Uterus (tissue), 3 donors: ENCODE measurements at regions not wholly inside any gene's neighbourhood (a gene's known extent, or its start where the extent isn't known, plus 50 kb on each side); places are given as distances from the start of the nearest gene placed in this dataset.

Experiments used
- DNase-seq, 2 donors: peaks; one replicate each; pipeline ENCODE4 v3.0.0-alpha.2; 2019 to 2020
- H3K27ac ChIP-seq, 2 donors: fragments of 200-600 bp; sonication (generic); 1 replicate in 1 of 2; 2 replicates in 1 of 2; pipeline ENCODE4 v1.5.1; 2016 to 2018
- H3K27me3 ChIP-seq, 2 donors: fragments of 200-600 bp; sonication (generic); one replicate each; pipeline ENCODE4 v1.5.1; 2018 to 2019; ENCODE audit warnings: control low read depth in 1 of 2
- H3K36me3 ChIP-seq, 2 donors: fragments of 200-600 bp; sonication (generic); one replicate each; pipeline ENCODE4 v1.5.1; 2019; ENCODE audit warnings: control low read depth in 1 of 2
- H3K4me1 ChIP-seq, 2 donors: fragments of 200-600 bp; sonication (generic); one replicate each; pipeline ENCODE4 v1.5.1; 2018 to 2019; ENCODE audit warnings: control low read depth in 1 of 2
- H3K4me3 ChIP-seq, 2 donors: fragments of 200-600 bp; sonication (generic); 1 replicate in 1 of 2; 2 replicates in 1 of 2; pipeline ENCODE4 v1.5.1; 2018 to 2019; ENCODE audit warnings: mild to moderate bottlenecking in 1 of 2
- H3K9me3 ChIP-seq, 2 donors: fragments of 200-600 bp; sonication (generic); one replicate each; pipeline ENCODE4 v1.5.1; 2019; ENCODE audit warnings: control low read depth in 1 of 2
- POLR2A ChIP-seq, 2 donors: fragments of 450-650 bp; IDR thresholded peaks; one replicate each; pipeline ENCODE4 v1.6.1; 2016; ENCODE audit warnings: antibody characterized with exemption in 2 of 2, mild to moderate bottlenecking in 1 of 2, moderate library complexity in 1 of 2
- intact Hi-C: fragments of 100-400 bp; cut with DNase I; formaldehyde crosslinking; loops from one replicate; pipeline ENCODE4 v1.15.1; 2023; ENCODE audit warnings: low total_unique reads
- TF ChIP-seq, protein P1 (sequence below), 4 experiments: fragments of 200-600 bp in 2 of 4; fragments of 450-650 bp in 2 of 4; sonication (generic) in 2 of 4; IDR thresholded peaks; one replicate each; pipeline ENCODE4 v1.5.1; 2016 to 2019; ENCODE audit warnings: antibody characterized with exemption in 4 of 4, mild to moderate bottlenecking in 2 of 4, moderate library complexity in 1 of 4
- donor health status: DM: yes; HTN: yes; CAD: no.

DNA sequence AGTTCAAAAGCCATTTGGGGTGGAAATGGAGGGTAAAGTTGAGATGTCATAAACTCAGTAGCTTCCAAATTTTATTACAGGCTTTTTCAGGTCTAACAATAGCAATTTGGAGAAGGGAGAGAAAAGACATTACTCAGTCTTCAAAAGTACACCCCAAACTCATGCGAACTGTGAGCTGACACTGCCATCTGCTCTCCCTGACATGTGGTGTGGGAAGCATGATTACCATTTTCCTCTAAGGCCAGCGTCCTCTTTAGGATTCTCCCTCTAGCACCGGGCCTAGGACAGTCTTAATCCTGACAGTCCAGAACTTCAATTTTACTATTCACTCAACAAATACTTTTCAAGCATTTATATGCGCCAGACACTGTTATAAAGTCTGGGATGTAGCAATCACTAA is 536.0 kb upstream of the JARID2 start:
- DNase-seq, result no peak
- H3K27me3 ChIP-seq, result no peaks in the 10 kb centered on the region
- TF ChIP-seq POLR2A (IDR thresholded peaks at IDR 0.05), result no peak
- TF ChIP-seq, protein P1, sequence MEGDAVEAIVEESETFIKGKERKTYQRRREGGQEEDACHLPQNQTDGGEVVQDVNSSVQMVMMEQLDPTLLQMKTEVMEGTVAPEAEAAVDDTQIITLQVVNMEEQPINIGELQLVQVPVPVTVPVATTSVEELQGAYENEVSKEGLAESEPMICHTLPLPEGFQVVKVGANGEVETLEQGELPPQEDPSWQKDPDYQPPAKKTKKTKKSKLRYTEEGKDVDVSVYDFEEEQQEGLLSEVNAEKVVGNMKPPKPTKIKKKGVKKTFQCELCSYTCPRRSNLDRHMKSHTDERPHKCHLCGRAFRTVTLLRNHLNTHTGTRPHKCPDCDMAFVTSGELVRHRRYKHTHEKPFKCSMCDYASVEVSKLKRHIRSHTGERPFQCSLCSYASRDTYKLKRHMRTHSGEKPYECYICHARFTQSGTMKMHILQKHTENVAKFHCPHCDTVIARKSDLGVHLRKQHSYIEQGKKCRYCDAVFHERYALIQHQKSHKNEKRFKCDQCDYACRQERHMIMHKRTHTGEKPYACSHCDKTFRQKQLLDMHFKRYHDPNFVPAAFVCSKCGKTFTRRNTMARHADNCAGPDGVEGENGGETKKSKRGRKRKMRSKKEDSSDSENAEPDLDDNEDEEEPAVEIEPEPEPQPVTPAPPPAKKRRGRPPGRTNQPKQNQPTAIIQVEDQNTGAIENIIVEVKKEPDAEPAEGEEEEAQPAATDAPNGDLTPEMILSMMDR (IDR thresholded peaks at IDR 0.05), result no peak
- intact Hi-C loops, result no loop called here
- no peak overlapping the region for H3K4me3 ChIP-seq
- no peaks in the 10 kb centered on the region for H3K9me3 ChIP-seq
- no peaks in the 10 kb centered on the region for H3K36me3 ChIP-seq
- H3K27ac ChIP-seq, result no peak overlapping the region
- H3K4me1 ChIP-seq, result peaks cover 0 to 3% of the 10 kb centered on the region in 2 donors

DNA sequence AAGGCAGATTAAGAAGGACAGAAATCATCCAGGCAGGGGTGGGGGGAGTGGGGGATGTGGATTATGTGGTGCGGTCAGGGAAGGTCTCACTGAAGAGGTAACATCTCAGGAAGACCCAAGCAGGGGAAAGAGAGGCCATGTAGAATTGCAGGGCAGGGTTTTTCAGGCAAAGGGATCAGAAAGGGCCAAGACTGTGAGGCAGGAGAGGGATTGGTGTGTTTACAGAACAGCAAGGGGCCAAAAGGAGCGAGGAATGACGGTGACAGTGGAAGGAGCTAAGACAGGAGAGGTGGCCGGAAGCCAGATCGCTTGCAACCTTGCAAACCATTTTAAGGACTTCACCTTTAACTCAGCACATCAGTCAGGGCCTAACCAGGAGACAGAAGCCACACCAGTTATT is 535.4 kb upstream of the JARID2 start:
- Histone ChIP-seq H3K9me3 (no peaks in the 10 kb centered on the region), H3K4me3 (no peak overlapping the region), H3K4me1 (peaks cover 0 to 3% of the 10 kb centered on the region in 2 donors), H3K27ac (no peak overlapping the region), H3K36me3 (no peaks in the 10 kb centered on the region), H3K27me3 (no peaks in the 10 kb centered on the region)
- TF ChIP-seq, protein P1 (IDR thresholded peaks at IDR 0.05), result no peak
- no peak for TF ChIP-seq POLR2A (IDR thresholded peaks at IDR 0.05)
- intact Hi-C loops, result no loop called here
- DNase-seq, result no peak

DNA sequence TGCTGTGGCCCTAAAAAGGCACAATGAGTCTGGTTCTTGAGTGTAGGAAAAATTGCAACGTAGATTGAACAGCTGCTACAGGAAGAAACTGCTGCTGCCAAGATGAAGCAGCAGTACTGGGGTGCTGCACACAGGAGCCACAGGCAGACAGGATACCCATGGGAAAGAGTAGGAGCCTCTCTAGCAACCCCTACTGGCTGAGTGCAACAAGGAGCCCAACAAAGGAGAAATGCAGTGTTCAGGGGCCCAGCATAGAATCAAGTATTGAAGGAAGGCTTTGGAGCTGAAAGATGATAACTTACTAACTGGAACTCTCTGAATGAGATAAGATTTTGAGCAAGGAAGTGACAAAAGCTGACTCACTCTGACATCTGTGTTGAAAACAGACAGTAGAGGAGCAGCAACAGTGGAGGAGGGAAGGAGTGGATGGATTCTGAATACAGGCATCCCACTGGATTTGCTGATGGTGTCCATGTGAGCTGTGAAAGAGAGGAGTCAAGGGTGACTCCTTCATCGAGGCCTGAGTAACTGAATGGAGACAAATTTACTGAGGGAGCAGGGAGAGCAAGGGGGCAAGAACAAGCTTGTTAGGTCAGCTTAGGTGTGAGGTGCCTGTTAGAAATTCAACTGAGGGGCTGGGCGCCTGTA is 534.7 kb upstream of the JARID2 start:
- peaks cover 0 to 3% of the 10 kb centered on the region in 2 donors for H3K4me1 ChIP-seq
- intact Hi-C loops, result no loop called here
- no peak for TF ChIP-seq POLR2A (IDR thresholded peaks at IDR 0.05)
- TF ChIP-seq, protein P1 (IDR thresholded peaks at IDR 0.05), result no peak
- DNase-seq, result no peak
- no peaks in the 10 kb centered on the region for H3K27me3 ChIP-seq
- no peak overlapping the region for H3K4me3 ChIP-seq
- H3K27ac ChIP-seq, result no peak overlapping the region
- H3K9me3 ChIP-seq, result no peaks in the 10 kb centered on the region
- no peaks in the 10 kb centered on the region for H3K36me3 ChIP-seq

DNA sequence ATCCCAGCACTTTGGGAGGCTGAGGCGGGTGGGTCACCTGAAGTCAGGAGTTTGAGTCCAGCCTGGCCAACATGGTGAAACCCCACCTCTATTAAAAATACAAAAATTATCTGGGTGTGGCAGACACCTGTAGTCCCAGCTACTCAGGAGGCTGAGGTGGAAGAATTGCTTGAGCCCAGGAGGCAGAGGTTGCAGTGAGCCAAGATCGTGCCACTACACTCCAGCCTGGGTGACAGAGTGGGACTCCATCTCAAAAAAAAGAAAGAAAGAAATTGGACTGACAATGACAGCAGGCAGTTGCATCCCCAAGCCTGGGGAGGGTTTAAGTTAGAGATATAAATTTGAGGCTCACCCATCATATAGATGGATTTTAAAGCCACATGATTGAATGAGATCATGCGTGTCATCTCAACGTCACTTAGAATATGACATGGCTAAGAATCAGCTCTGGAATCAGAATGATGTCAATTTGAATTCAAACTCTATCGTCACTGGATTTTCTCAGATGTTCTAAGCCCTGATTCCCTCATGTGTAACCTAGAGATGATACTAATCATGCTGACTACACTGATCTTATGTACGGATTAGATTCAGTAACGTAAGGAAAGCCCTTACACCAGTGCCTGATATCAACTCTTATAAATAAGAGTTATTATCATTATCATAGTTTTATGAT is 534.0 kb upstream of the JARID2 start:
- H3K27me3 ChIP-seq, result no peaks in the 10 kb centered on the region
- H3K27ac ChIP-seq, result no peak overlapping the region
- no peak overlapping the region for H3K4me3 ChIP-seq
- no peak for DNase-seq
- TF ChIP-seq, protein P1 (IDR thresholded peaks at IDR 0.05), result no peak
- no peak for TF ChIP-seq POLR2A (IDR thresholded peaks at IDR 0.05)
- H3K9me3 ChIP-seq, result no peaks in the 10 kb centered on the region
- intact Hi-C loops, result no loop called here
- H3K4me1 ChIP-seq, result peaks cover 0 to under 1% of the 10 kb centered on the region in 2 donors
- H3K36me3 ChIP-seq, result no peaks in the 10 kb centered on the region
